Loucy (cell line): ENCODE measurements at regions not wholly inside any gene's neighbourhood (a gene's known extent, or its start where the extent isn't known, plus 50 kb on each side); places are given as distances from the start of the nearest gene placed in this dataset.

Experiments used
- CTCF ChIP-seq: fragments of 200-600 bp; sonication (generic); conservative IDR thresholded peaks from 2 replicates; pipeline ENCODE4 v1.5.1; 2014; ENCODE audit warnings: mild to moderate bottlenecking, antibody characterized with exemption, low read length
- EZH2phosphoT487 ChIP-seq: fragments of 200-600 bp; IDR thresholded peaks from 2 replicates; pipeline ENCODE4 v1.6.1; 2018; ENCODE audit warnings: antibody characterized with exemption, mild to moderate bottlenecking, moderate library complexity, borderline replicate concordance

DNA sequence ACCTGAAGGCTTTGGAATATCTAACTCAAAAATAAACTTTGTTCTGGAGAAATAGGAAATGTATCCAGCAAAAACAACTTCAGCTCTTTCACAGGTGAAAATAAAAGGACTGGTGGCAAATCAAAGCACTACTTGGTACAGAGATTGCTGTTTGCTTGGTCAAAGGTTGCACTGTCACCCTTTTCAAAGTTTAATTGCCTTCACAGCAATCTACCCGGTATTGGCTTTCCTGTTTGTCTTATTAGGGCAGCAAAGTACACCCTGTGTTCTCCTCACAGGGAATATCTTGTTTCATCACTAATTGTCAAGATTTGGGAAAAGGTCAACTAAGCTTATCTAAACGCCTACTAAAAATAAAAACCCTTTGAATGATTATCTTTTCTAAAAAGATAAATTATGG, 214.1 kb upstream of the ADCY2 start:
- TF ChIP-seq CTCF (no peak), EZH2phosphoT487 (no peak)
